ENCODE measurements at regions not wholly inside any gene's neighbourhood (a gene's known extent, or its start where the extent isn't known, plus 50 kb on each side); places are given as distances from the start of the nearest gene placed in this dataset.

DNA sequence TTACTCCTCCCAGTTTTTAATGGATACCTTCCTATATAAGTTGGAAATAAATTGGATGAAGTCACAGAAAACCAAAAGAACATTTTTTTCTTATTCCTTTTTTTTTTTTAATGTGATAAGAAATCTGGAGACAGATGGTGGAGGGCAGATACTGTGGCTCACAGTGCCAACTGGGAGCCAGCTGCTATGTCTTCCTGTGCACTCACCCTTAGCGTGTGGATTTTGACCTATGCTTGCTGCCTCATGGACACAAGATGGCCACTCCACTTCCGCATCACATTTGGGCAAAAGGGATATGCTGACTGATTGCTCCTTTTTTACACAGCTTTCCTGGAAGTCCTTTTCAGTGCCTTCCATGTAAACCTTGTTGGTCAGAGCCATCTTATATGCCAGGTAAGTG lies 342.6 kb downstream of the MAN2A1 start:
- no peak overlapping the region for H2AK9ac ChIP-seq (replicated peaks; ENCODE audit: low read depth, low read length, poor library complexity)
- no TSS peak for BruUV-seq (replicated peaks)
- no peak overlapping the region for H3K14ac ChIP-seq (replicated peaks; ENCODE audit: low read depth, low read length)
- no peak overlapping the region for H3K23ac ChIP-seq (ENCODE audit: low read depth, low read length)
- H2BK20ac ChIP-seq (ENCODE audit: low read depth, low read length) = no peak overlapping the region
- ChIA-PET CTCF (no interaction called here), POLR2A (ENCODE audit: unreplicated experiment) (no interaction called here)
- no peaks in the 10 kb centered on the region for H3K79me1 ChIP-seq (ENCODE audit: low read depth in 1 of 2, low read length in 2 of 2)
- H2AFZ ChIP-seq (replicated peaks; ENCODE audit: low read length, poor library complexity) = no peak overlapping the region
- H3K27me3 ChIP-seq (ENCODE audit: control insufficient read depth, insufficient read depth, low read length) = no peaks in the 10 kb centered on the region
- no peak overlapping the region for H3K9ac ChIP-seq (ENCODE audit: low read depth, low read length)
- no peak overlapping the region for H2AK5ac ChIP-seq (ENCODE audit: low read depth, low read length)
- no peak overlapping the region for H3K18ac ChIP-seq (ENCODE audit: low read depth, low read length)
- ATAC-seq (ENCODE audit: low read depth) (no peak), DNase-seq (no peak)
- H3K4me1 ChIP-seq (ENCODE audit: control insufficient read depth, insufficient read depth, low read length) = no peaks in the 10 kb centered on the region
- H4K91ac ChIP-seq (ENCODE audit: insufficient read depth, low read depth, low read length) = no peak overlapping the region
- H2BK15ac ChIP-seq (ENCODE audit: low read depth, low read length) = no peak overlapping the region
- no peak overlapping the region for H3K4me2 ChIP-seq (ENCODE audit: low read depth, low read length)
- in situ Hi-C loops (cut with MboI; ENCODE audit: low sequenced_read_pairs) (no loop called here), dilution Hi-C loops (cut with HindIII; ENCODE audit: low sequenced_read_pairs, unreplicated experiment) (no loop called here), intact Hi-C loops (cut with micrococcal nuclease) (no loop called here)
- H4K20me1 ChIP-seq (ENCODE audit: insufficient read depth, low read length) = no peaks in the 10 kb centered on the region
- H4K8ac ChIP-seq (ENCODE audit: low read depth in 2 of 2, low read length in 2 of 2) = no peak overlapping the region
- no peak for TF ChIP-seq RCOR1 (IDR thresholded peaks at IDR 0.05; ENCODE audit: insufficient replicate concordance, low read length)
- TF ChIP-seq CEBPB (IDR thresholded peaks at IDR 0.05; ENCODE audit: low read depth, low read length) = no peak
- TF ChIP-seq, protein P1, sequence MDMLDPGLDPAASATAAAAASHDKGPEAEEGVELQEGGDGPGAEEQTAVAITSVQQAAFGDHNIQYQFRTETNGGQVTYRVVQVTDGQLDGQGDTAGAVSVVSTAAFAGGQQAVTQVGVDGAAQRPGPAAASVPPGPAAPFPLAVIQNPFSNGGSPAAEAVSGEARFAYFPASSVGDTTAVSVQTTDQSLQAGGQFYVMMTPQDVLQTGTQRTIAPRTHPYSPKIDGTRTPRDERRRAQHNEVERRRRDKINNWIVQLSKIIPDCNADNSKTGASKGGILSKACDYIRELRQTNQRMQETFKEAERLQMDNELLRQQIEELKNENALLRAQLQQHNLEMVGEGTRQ (IDR thresholded peaks at IDR 0.05; ENCODE audit: low read depth, low read length) = no peak
- no peak for TF ChIP-seq BHLHE40 (IDR thresholded peaks at IDR 0.05; ENCODE audit: low read depth, low read length)
- TF ChIP-seq NFE2L2 (IDR thresholded peaks at IDR 0.05; ENCODE audit: low read depth, low read length) = no peak
- TF ChIP-seq, protein P2, sequence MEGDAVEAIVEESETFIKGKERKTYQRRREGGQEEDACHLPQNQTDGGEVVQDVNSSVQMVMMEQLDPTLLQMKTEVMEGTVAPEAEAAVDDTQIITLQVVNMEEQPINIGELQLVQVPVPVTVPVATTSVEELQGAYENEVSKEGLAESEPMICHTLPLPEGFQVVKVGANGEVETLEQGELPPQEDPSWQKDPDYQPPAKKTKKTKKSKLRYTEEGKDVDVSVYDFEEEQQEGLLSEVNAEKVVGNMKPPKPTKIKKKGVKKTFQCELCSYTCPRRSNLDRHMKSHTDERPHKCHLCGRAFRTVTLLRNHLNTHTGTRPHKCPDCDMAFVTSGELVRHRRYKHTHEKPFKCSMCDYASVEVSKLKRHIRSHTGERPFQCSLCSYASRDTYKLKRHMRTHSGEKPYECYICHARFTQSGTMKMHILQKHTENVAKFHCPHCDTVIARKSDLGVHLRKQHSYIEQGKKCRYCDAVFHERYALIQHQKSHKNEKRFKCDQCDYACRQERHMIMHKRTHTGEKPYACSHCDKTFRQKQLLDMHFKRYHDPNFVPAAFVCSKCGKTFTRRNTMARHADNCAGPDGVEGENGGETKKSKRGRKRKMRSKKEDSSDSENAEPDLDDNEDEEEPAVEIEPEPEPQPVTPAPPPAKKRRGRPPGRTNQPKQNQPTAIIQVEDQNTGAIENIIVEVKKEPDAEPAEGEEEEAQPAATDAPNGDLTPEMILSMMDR (conservative IDR thresholded peaks at IDR 0.05; ENCODE audit: low read depth, low read length) = no peak
- no peak for TF ChIP-seq RAD21 (IDR thresholded peaks at IDR 0.05; ENCODE audit: low read length)
- TF ChIP-seq MAFK (IDR thresholded peaks at IDR 0.05; ENCODE audit: low read depth, low read length) = no peak
- no peak for TF ChIP-seq FOS (IDR thresholded peaks at IDR 0.05; ENCODE audit: low read depth, low read length)
- no peak for TF ChIP-seq MXI1 (IDR thresholded peaks at IDR 0.05; ENCODE audit: borderline replicate concordance, low read depth, low read length)
- TF ChIP-seq MAZ (IDR thresholded peaks at IDR 0.05; ENCODE audit: borderline replicate concordance, low read depth, low read length) = no peak
- H3K4me3 ChIP-seq (ENCODE audit: insufficient read depth, low read depth, low read length) = no peak overlapping the region
- H3K9me3 ChIP-seq (ENCODE audit: control insufficient read depth, insufficient read depth, low read length) = no peaks in the 10 kb centered on the region
- H3K9me1 ChIP-seq (ENCODE audit: insufficient read depth, low read length) = no peaks in the 10 kb centered on the region
- H3K36me3 ChIP-seq (ENCODE audit: control insufficient read depth, insufficient read depth, low read length) = no peaks in the 10 kb centered on the region
- no peak overlapping the region for H2BK120ac ChIP-seq (ENCODE audit: low read depth, low read length)
- H3K27ac ChIP-seq (ENCODE audit: insufficient read depth, low read length) = no peak overlapping the region
- H2BK5ac ChIP-seq (ENCODE audit: low read depth, low read length, poor library complexity, severe bottlenecking) = no peak overlapping the region
- no peak overlapping the region for H3K56ac ChIP-seq (ENCODE audit: extremely low read depth, insufficient read depth, low read length)
- H3K4ac ChIP-seq (ENCODE audit: low read depth, low read length) = no peak overlapping the region
- WGBS, 2 experiments (ENCODE audit: extremely low coverage in 2 of 2, insufficient read length in 1 of 2) = no CpG with 5 or more reads among the region's 2 CpGs
- H4K5ac ChIP-seq (ENCODE audit: low read depth, low read length) = no peak overlapping the region

All from IMR-90 (cell line).